Daoy (cell line): ENCODE measurements at regions not wholly inside any gene's neighbourhood (a gene's known extent, or its start where the extent isn't known, plus 50 kb on each side); places are given as distances from the start of the nearest gene placed in this dataset.

Experiments used
- DNase-seq: peaks from one replicate; pipeline ENCODE4 v3.0.0-alpha.2; 2015; ENCODE audit warnings: low read depth

- no peak for DNase-seq
These were observed 372.1 kb upstream of the CCDC196 start for GRCh38 chr14:66114071-66114470.

- DNase-seq: no peak
These were observed 370.2 kb upstream of the CCDC196 start for GRCh38 chr14:66115740-66116502.

- no peak for DNase-seq
These were observed 369.4 kb upstream of the CCDC196 start for GRCh38 chr14:66116732-66117131.

GRCh38 chr14:66117600-66117999 is 368.6 kb upstream of the CCDC196 start:
- DNase-seq: peak; percentile 64

- DNase-seq: no peak
These were observed 366.5 kb upstream of the CCDC196 start for GRCh38 chr14:66119606-66120231.

GRCh38 chr14:66120402-66120801 is 365.8 kb upstream of the CCDC196 start:
- no peak for DNase-seq

GRCh38 chr14:66121859-66122258 is 364.3 kb upstream of the CCDC196 start:
- no peak for DNase-seq

GRCh38 chr14:66129224-66129623 is 356.9 kb upstream of the CCDC196 start:
- DNase-seq: no peak

- DNase-seq: no peak
These were observed 355.1 kb upstream of the CCDC196 start for GRCh38 chr14:66131111-66131510.

- DNase-seq: no peak
These were observed 352.5 kb upstream of the CCDC196 start for GRCh38 chr14:66133666-66134065.

- DNase-seq: no peak
These were observed 350.3 kb upstream of the CCDC196 start for GRCh38 chr14:66135831-66136230.

- no peak for DNase-seq
These were observed 349.1 kb upstream of the CCDC196 start for GRCh38 chr14:66137081-66137480.

- DNase-seq: no peak
These were observed 346.7 kb upstream of the CCDC196 start for GRCh38 chr14:66139432-66139831.

GRCh38 chr14:66140213-66140918 is 345.8 kb upstream of the CCDC196 start:
- DNase-seq: no peak

- DNase-seq: no peak
These were observed 345.2 kb upstream of the CCDC196 start for GRCh38 chr14:66140963-66141362.

- DNase-seq: no peak
These were observed 344.4 kb upstream of the CCDC196 start for GRCh38 chr14:66141733-66142132.

GRCh38 chr14:66143387-66144112 is 342.6 kb upstream of the CCDC196 start:
- DNase-seq: no peak

- DNase-seq: no peak
These were observed 333.9 kb upstream of the CCDC196 start for GRCh38 chr14:66152302-66152701.

- no peak for DNase-seq
These were observed 333.4 kb upstream of the CCDC196 start for GRCh38 chr14:66152747-66153146.

GRCh38 chr14:66163023-66163422 is 323.1 kb upstream of the CCDC196 start:
- DNase-seq: no peak

- DNase-seq: no peak
These were observed 320.8 kb upstream of the CCDC196 start for GRCh38 chr14:66165337-66165736.

GRCh38 chr14:66174453-66174891 is 311.7 kb upstream of the CCDC196 start:
- DNase-seq: no peak
